Gastrocnemius medialis (tissue), 4 donors: ENCODE measurements at regions not wholly inside any gene's neighbourhood (a gene's known extent, or its start where the extent isn't known, plus 50 kb on each side); places are given as distances from the start of the nearest gene placed in this dataset.

Experiments
- POLR2A ChIP-seq, 2 donors: fragments of 450-650 bp; IDR thresholded peaks; one replicate each; pipeline ENCODE4 v1.6.1; 2017; ENCODE audit warnings: antibody characterized with exemption in 2 of 2, mild to moderate bottlenecking in 2 of 2, moderate library complexity in 2 of 2
- TF ChIP-seq, protein P1 (sequence below), 5 experiments: fragments of 450-650 bp in 3 of 5; fragments of 200-600 bp in 2 of 5; sonication (generic) in 2 of 5; IDR thresholded peaks in 4 of 5; conservative IDR thresholded peaks in 1 of 5; 1 replicate in 4 of 5; 2 replicates in 1 of 5; pipeline ENCODE4 v1.5.1; 2016 to 2019; ENCODE audit warnings: antibody characterized with exemption in 5 of 5, mild to moderate bottlenecking in 3 of 5, moderate library complexity in 3 of 5

DNA sequence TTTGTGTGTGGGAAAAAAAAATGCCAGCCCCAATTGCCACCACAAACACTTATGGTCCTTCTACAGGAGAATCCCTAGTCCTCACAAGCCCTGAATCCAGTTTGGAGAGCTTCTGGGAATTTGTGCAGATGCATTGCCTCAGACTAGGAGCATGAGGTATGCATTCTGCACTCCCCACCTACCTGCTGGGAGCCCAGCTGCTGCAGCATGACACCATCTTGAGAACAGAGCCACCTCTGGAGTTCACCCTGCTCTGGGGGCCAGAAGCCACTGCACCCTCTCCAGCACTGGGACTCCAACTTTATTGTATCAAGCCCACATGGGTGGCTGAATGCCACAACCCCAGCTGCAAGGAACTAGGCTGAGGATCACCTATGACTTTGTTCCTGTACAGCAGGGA is 568.5 kb upstream of the ID4 start:
- TF ChIP-seq, protein P1, sequence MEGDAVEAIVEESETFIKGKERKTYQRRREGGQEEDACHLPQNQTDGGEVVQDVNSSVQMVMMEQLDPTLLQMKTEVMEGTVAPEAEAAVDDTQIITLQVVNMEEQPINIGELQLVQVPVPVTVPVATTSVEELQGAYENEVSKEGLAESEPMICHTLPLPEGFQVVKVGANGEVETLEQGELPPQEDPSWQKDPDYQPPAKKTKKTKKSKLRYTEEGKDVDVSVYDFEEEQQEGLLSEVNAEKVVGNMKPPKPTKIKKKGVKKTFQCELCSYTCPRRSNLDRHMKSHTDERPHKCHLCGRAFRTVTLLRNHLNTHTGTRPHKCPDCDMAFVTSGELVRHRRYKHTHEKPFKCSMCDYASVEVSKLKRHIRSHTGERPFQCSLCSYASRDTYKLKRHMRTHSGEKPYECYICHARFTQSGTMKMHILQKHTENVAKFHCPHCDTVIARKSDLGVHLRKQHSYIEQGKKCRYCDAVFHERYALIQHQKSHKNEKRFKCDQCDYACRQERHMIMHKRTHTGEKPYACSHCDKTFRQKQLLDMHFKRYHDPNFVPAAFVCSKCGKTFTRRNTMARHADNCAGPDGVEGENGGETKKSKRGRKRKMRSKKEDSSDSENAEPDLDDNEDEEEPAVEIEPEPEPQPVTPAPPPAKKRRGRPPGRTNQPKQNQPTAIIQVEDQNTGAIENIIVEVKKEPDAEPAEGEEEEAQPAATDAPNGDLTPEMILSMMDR (IDR thresholded peaks at IDR 0.05 in 4 of 5, conservative IDR thresholded peaks at IDR 0.05 in 1 of 5), result no peak
- TF ChIP-seq POLR2A (IDR thresholded peaks at IDR 0.05), result no peak
